Astrocyte (in vitro differentiated cells and primary cell): ENCODE measurements at regions not wholly inside any gene's neighbourhood (a gene's known extent, or its start where the extent isn't known, plus 50 kb on each side); places are given as distances from the start of the nearest gene placed in this dataset.
"Not testable (repeated sequence)": the region's sequence is repeated elsewhere in the genome, so short reads cannot be mapped to it uniquely, and the experiment has no call there.

ENCODE experiments used
- DNase-seq: peaks from one replicate; pipeline ENCODE4 v3.0.0-alpha.2; 2010; ENCODE audit warnings: low read depth
- FAIRE-seq: peaks from 2 replicates; lab custom pipeline; 2011; peaks lifted over from hg19 to GRCh38; lab: Jason Lieb, UNC
- H2AFZ ChIP-seq: 2 replicates; pipeline ENCODE4 v1.6.0; 2012; ENCODE audit warnings: low read depth, low read length, inconsistent platforms
- H3K27ac ChIP-seq: 2 replicates; pipeline ENCODE4 v1.5.1; 2011; ENCODE audit warnings: low read depth, low read length, inconsistent platforms
- H3K27me3 ChIP-seq: 2 replicates; pipeline ENCODE4 v1.6.0; 2011; ENCODE audit warnings: low read length, inconsistent platforms; ENCODE audit not compliant: insufficient read depth
- H3K36me3 ChIP-seq: 2 replicates; pipeline ENCODE4 v1.5.1; 2011; ENCODE audit warnings: low read length, inconsistent platforms; ENCODE audit not compliant: insufficient read depth
- H3K4me1 ChIP-seq: 2 replicates; pipeline ENCODE4 v1.5.1; 2011; ENCODE audit warnings: low read length, inconsistent platforms; ENCODE audit not compliant: insufficient read depth
- H3K4me2 ChIP-seq: 2 replicates; pipeline ENCODE4 v1.6.0; 2012; ENCODE audit warnings: low read length, inconsistent platforms
- H3K4me3 ChIP-seq: 2 replicates; pipeline ENCODE4 v1.5.1; 2011; ENCODE audit warnings: low read depth, mild to moderate bottlenecking, low read length, inconsistent platforms; ENCODE audit not compliant: insufficient read depth
- H3K79me2 ChIP-seq: 2 replicates; pipeline ENCODE4 v1.6.0; 2012; ENCODE audit warnings: mild to moderate bottlenecking, low read length, inconsistent platforms; ENCODE audit not compliant: insufficient read depth
- H3K9ac ChIP-seq: 2 replicates; pipeline ENCODE4 v1.6.0; 2012; ENCODE audit warnings: mild to moderate bottlenecking, low read length, inconsistent platforms
- H3K9me3 ChIP-seq: 2 replicates; pipeline ENCODE4 v1.5.1; 2012; ENCODE audit warnings: low read depth, mild to moderate bottlenecking, low read length, inconsistent platforms; ENCODE audit not compliant: insufficient read depth
- H4K20me1 ChIP-seq: 2 replicates; pipeline ENCODE4 v1.6.0; 2012; ENCODE audit warnings: low read length, inconsistent platforms; ENCODE audit not compliant: insufficient read depth
- H3K27ac Mint-ChIP-seq: one replicate; pipeline ENCODE4 v1.8.0; 2021; ENCODE audit warnings: mild to moderate bottlenecking, mixed read lengths; ENCODE audit not compliant: unreplicated experiment
- H3K27me3 Mint-ChIP-seq: one replicate; pipeline ENCODE4 v1.8.0; 2021; ENCODE audit warnings: low read depth, mixed read lengths; ENCODE audit not compliant: unreplicated experiment
- H3K36me3 Mint-ChIP-seq: one replicate; pipeline ENCODE4 v1.8.0; 2021; ENCODE audit warnings: low read depth, mixed read lengths; ENCODE audit not compliant: unreplicated experiment
- H3K4me1 Mint-ChIP-seq: one replicate; pipeline ENCODE4 v1.8.0; 2021; ENCODE audit warnings: low read depth, mixed read lengths; ENCODE audit not compliant: unreplicated experiment
- H3K4me3 Mint-ChIP-seq: one replicate; pipeline ENCODE4 v1.8.0; 2021; ENCODE audit warnings: mild to moderate bottlenecking, moderate library complexity, mixed read lengths; ENCODE audit not compliant: unreplicated experiment
- H3K9me3 Mint-ChIP-seq: one replicate; pipeline ENCODE4 v1.8.0; 2021; ENCODE audit warnings: mild to moderate bottlenecking, mixed read lengths; ENCODE audit not compliant: unreplicated experiment
- CTCF ChIP-seq: IDR thresholded peaks from 2 replicates; pipeline ENCODE4 v1.5.1; 2011; ENCODE audit warnings: low read depth, mild to moderate bottlenecking, inconsistent platforms, low read length, moderate library complexity; ENCODE audit not compliant: insufficient read depth
- EZH2 ChIP-seq: IDR thresholded peaks from 2 replicates; pipeline ENCODE4 v1.6.1; 2012; ENCODE audit warnings: mild to moderate bottlenecking, low read length, inconsistent platforms; ENCODE audit not compliant: insufficient read depth

GRCh38 chr9:42273191-42273590 is 89.7 kb downstream of the SPATA31A6 start:
- DNase-seq, H3K27me3 ChIP-seq, H3K36me3 Mint-ChIP-seq, H3K4me1 ChIP-seq, FAIRE-seq, H3K4me3 Mint-ChIP-seq, H3K4me1 Mint-ChIP-seq, H2AFZ ChIP-seq, H3K9me3 Mint-ChIP-seq, H3K4me3 ChIP-seq, H3K27me3 Mint-ChIP-seq, H3K27ac ChIP-seq, H3K36me3 ChIP-seq, H3K9ac ChIP-seq, H3K9me3 ChIP-seq, H3K27ac Mint-ChIP-seq, H3K79me2 ChIP-seq, H4K20me1 ChIP-seq, H3K4me2 ChIP-seq: not testable (repeated sequence)

- Histone ChIP-seq H4K20me1 (no peaks in the 10 kb centered on the region), H3K9me3 (no peaks in the 10 kb centered on the region)
- no peaks in the 10 kb centered on the region for H3K4me1 Mint-ChIP-seq
Measured at GRCh38 chr9:42275141-42275540, 91.7 kb downstream of the SPATA31A6 start.

GRCh38 chr9:42282531-42283178 is 99.2 kb downstream of the SPATA31A6 start:
- H3K27me3 Mint-ChIP-seq, H2AFZ ChIP-seq, H3K36me3 Mint-ChIP-seq: not testable (repeated sequence)

More at GRCh38 chr9:42275141-42275540, 91.7 kb downstream of the SPATA31A6 start:
- no peaks in the 10 kb centered on the region for H3K4me1 ChIP-seq
- no peak overlapping the region for H3K4me3 Mint-ChIP-seq
- H3K9me3 Mint-ChIP-seq: peaks cover 5% of the 10 kb centered on the region
- no peak overlapping the region for H3K27ac ChIP-seq
- H3K36me3 Mint-ChIP-seq: no peaks in the 10 kb centered on the region
- H2AFZ ChIP-seq: no peak overlapping the region
- no peak overlapping the region for H3K4me3 ChIP-seq
- FAIRE-seq (no peak), DNase-seq (no peak)
- H3K79me2 ChIP-seq: no peaks in the 10 kb centered on the region
- no peaks in the 10 kb centered on the region for H3K36me3 ChIP-seq
- no peak overlapping the region for H3K9ac ChIP-seq
- no peaks in the 10 kb centered on the region for H3K27me3 ChIP-seq
- no peak overlapping the region for H3K4me2 ChIP-seq
- peaks cover 3% of the 10 kb centered on the region for H3K27me3 Mint-ChIP-seq
- H3K27ac Mint-ChIP-seq: no peak overlapping the region
- TF ChIP-seq EZH2 (no peak), CTCF (no peak)

GRCh38 chr9:42283179-42283543 is 99.7 kb downstream of the SPATA31A6 start:
- H2AFZ ChIP-seq, FAIRE-seq, H3K36me3 Mint-ChIP-seq, H3K9me3 Mint-ChIP-seq, H3K4me1 Mint-ChIP-seq, H3K27ac Mint-ChIP-seq, H3K4me1 ChIP-seq, H3K27me3 Mint-ChIP-seq, H3K36me3 ChIP-seq, H3K79me2 ChIP-seq, H3K4me3 Mint-ChIP-seq, H3K9me3 ChIP-seq, H3K27ac ChIP-seq, H3K4me2 ChIP-seq, H3K9ac ChIP-seq, H4K20me1 ChIP-seq, DNase-seq, H3K27me3 ChIP-seq, H3K4me3 ChIP-seq: not testable (repeated sequence)

More at GRCh38 chr9:42282531-42283178, 99.2 kb downstream of the SPATA31A6 start:
- not testable (repeated sequence) for H3K9ac ChIP-seq, H3K4me1 Mint-ChIP-seq, H3K4me3 ChIP-seq, H3K27ac Mint-ChIP-seq, H3K79me2 ChIP-seq, FAIRE-seq, DNase-seq, H3K9me3 Mint-ChIP-seq, H3K4me3 Mint-ChIP-seq, H3K9me3 ChIP-seq, H4K20me1 ChIP-seq, H3K27me3 ChIP-seq, H3K36me3 ChIP-seq, H3K4me1 ChIP-seq, H3K4me2 ChIP-seq, H3K27ac ChIP-seq

- not testable (repeated sequence) for H3K27me3 ChIP-seq, H3K9me3 ChIP-seq, H3K36me3 Mint-ChIP-seq, DNase-seq, H2AFZ ChIP-seq, H3K27ac ChIP-seq, H3K4me3 Mint-ChIP-seq, H3K79me2 ChIP-seq, H3K4me2 ChIP-seq, H3K4me1 Mint-ChIP-seq, H3K27me3 Mint-ChIP-seq, FAIRE-seq, H4K20me1 ChIP-seq, H3K9ac ChIP-seq, H3K4me1 ChIP-seq, H3K9me3 Mint-ChIP-seq, H3K27ac Mint-ChIP-seq, H3K4me3 ChIP-seq, H3K36me3 ChIP-seq
Measured at GRCh38 chr9:42286145-42286845, 102.8 kb downstream of the SPATA31A6 start.
